HG02571 (cell line): ENCODE measurements at regions not wholly inside any gene's neighbourhood (a gene's known extent, or its start where the extent isn't known, plus 50 kb on each side); places are given as distances from the start of the nearest gene placed in this dataset.

Experiments used
- ATAC-seq: cut with Tn5 transposase; IDR thresholded peaks from one replicate; pipeline ENCODE4 v1.9.1; 2021; ENCODE audit warnings: mild to moderate bottlenecking, moderate library complexity; ENCODE audit not compliant: unreplicated experiment

- ATAC-seq, result no peak
Observed at GRCh38 chr5:88964831-88965230, 81.8 kb upstream of the MEF2C start.

GRCh38 chr5:88957013-88957412 lies 74.0 kb upstream of the MEF2C start:
- no peak for ATAC-seq

GRCh38 chr5:88956416-88956815 lies 73.4 kb upstream of the MEF2C start:
- ATAC-seq, result no peak

- ATAC-seq, result no peak
Observed at GRCh38 chr5:88955403-88955802, 72.4 kb upstream of the MEF2C start.

- no peak for ATAC-seq
Observed at GRCh38 chr5:88954511-88954910, 71.5 kb upstream of the MEF2C start.

GRCh38 chr5:88952996-88953643 lies 70.1 kb upstream of the MEF2C start:
- no peak for ATAC-seq

- no peak for ATAC-seq
Observed at GRCh38 chr5:88952344-88952743, 69.4 kb upstream of the MEF2C start.

- no peak for ATAC-seq
Observed at GRCh38 chr5:88951457-88951856, 68.5 kb upstream of the MEF2C start.

- ATAC-seq, result no peak
Observed at GRCh38 chr5:88948746-88949600, 66.0 kb upstream of the MEF2C start.

GRCh38 chr5:88944751-88945531 lies 62.0 kb upstream of the MEF2C start:
- ATAC-seq, result no peak

GRCh38 chr5:88941581-88941980 lies 58.6 kb upstream of the MEF2C start:
- ATAC-seq, result no peak

- peak; percentile 85 for ATAC-seq
Observed at GRCh38 chr5:88940713-88941112, 57.7 kb upstream of the MEF2C start.

GRCh38 chr5:88939300-88939699 lies 56.3 kb upstream of the MEF2C start:
- ATAC-seq, result no peak

- no peak for ATAC-seq
Observed at GRCh38 chr5:88938488-88938887, 55.5 kb upstream of the MEF2C start.

GRCh38 chr5:88937406-88937805 lies 54.4 kb upstream of the MEF2C start:
- ATAC-seq, result no peak

GRCh38 chr5:88934439-88934838 lies 51.5 kb upstream of the MEF2C start:
- no peak for ATAC-seq
